Lower leg skin (tissue), 4 donors: ENCODE measurements at regions not wholly inside any gene's neighbourhood (a gene's known extent, or its start where the extent isn't known, plus 50 kb on each side); places are given as distances from the start of the nearest gene placed in this dataset.

Experiments
- DNase-seq, 2 donors: peaks; one replicate each; pipeline ENCODE4 v3.0.0-alpha.2; 2019; ENCODE audit warnings: low spot score in 2 of 2
- H3K4me3 ChIP-seq: fragments of 200-600 bp; sonication (generic); 2 replicates; pipeline ENCODE4 v1.5.1; 2017; ENCODE audit warnings: mild to moderate bottlenecking, low read depth; ENCODE audit not compliant: poor library complexity, severe bottlenecking
- POLR2A ChIP-seq, 2 donors: fragments of 450-650 bp; IDR thresholded peaks; one replicate each; pipeline ENCODE4 v1.6.1; 2016 to 2017; ENCODE audit warnings: antibody characterized with exemption in 2 of 2, mild to moderate bottlenecking in 1 of 2, moderate library complexity in 1 of 2
- WGBS, 2 donors: methylation state at CpG; one replicate each; pipeline ENCODE4 v1.1.5; 2018; 5-methylcytosine and 5-hydroxymethylcytosine counted together
- intact Hi-C: fragments of 100-400 bp; cut with DNase I; formaldehyde crosslinking; loops from one replicate; pipeline ENCODE4 v1.15.0; 2023; ENCODE audit warnings: low total_unique reads
- TF ChIP-seq, protein P1 (sequence below), 3 donors: fragments of 450-650 bp; IDR thresholded peaks; one replicate each; pipeline ENCODE4 v1.5.1; 2016; ENCODE audit warnings: antibody characterized with exemption in 3 of 3, mild to moderate bottlenecking in 3 of 3, moderate library complexity in 2 of 3

GRCh38 chr15:61489571-61489970, 260.5 kb upstream of the RORA start:
- no peak for DNase-seq
- H3K4me3 ChIP-seq, result no peak overlapping the region
- intact Hi-C loops, result no loop called here
- WGBS, 2 donors, result 50 to 67% methylated on average over 1 of the region's 1 CpG
- no peak for TF ChIP-seq POLR2A (IDR thresholded peaks at IDR 0.05)
- TF ChIP-seq, protein P1, sequence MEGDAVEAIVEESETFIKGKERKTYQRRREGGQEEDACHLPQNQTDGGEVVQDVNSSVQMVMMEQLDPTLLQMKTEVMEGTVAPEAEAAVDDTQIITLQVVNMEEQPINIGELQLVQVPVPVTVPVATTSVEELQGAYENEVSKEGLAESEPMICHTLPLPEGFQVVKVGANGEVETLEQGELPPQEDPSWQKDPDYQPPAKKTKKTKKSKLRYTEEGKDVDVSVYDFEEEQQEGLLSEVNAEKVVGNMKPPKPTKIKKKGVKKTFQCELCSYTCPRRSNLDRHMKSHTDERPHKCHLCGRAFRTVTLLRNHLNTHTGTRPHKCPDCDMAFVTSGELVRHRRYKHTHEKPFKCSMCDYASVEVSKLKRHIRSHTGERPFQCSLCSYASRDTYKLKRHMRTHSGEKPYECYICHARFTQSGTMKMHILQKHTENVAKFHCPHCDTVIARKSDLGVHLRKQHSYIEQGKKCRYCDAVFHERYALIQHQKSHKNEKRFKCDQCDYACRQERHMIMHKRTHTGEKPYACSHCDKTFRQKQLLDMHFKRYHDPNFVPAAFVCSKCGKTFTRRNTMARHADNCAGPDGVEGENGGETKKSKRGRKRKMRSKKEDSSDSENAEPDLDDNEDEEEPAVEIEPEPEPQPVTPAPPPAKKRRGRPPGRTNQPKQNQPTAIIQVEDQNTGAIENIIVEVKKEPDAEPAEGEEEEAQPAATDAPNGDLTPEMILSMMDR (IDR thresholded peaks at IDR 0.05), result no peak

DNA sequence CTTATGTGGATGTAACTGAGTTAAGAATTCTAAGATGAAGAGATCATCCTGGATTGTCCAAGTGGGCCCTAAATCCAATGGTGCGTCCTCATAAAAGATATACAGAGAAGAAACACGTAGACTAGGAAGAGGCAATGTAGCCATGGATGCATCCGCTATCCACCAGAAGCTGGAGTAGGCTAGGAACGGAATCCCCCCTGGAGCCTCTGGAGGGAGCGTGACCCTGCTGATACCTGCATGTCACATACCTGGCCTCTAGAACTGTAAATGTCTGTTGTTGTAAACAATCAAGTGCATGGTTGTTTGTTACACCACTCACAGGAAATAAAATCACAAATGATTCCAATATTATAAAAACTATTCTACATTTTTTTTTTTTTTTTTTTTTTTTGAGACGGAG, 254.5 kb upstream of the RORA start:
- TF ChIP-seq, protein P1 (IDR thresholded peaks at IDR 0.05), result no peak
- no peak for TF ChIP-seq POLR2A (IDR thresholded peaks at IDR 0.05)
- DNase-seq, result no peak
- 96 to 98% methylated on average over 6 of the region's 6 CpGs for WGBS, 2 donors
- intact Hi-C loops, result no loop called here
- no peak overlapping the region for H3K4me3 ChIP-seq

DNA sequence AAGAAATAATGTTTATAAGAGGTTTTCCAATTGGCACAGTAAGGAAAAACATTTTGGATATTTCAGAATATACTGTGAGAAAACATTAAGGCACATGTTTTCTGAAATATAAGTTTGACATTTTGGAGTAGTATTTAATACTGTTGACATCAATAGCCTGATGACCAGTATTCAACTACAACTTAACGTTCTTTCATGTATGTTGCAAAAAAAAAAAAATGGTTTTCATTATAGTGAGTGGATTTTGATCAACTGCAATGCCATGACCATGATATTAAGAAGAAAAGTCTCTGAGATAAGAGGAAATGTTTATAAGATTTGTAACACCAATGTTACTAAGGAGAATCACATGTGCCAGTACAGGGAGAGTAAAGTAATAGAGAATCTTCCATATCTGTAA, 252.8 kb upstream of the RORA start:
- WGBS, 2 donors, result 74 to 75% methylated on average over 1 of the region's 1 CpG
- intact Hi-C loops, result no loop called here
- H3K4me3 ChIP-seq, result no peak overlapping the region
- TF ChIP-seq POLR2A (IDR thresholded peaks at IDR 0.05), result no peak
- TF ChIP-seq, protein P1 (IDR thresholded peaks at IDR 0.05), result no peak
- no peak for DNase-seq

DNA sequence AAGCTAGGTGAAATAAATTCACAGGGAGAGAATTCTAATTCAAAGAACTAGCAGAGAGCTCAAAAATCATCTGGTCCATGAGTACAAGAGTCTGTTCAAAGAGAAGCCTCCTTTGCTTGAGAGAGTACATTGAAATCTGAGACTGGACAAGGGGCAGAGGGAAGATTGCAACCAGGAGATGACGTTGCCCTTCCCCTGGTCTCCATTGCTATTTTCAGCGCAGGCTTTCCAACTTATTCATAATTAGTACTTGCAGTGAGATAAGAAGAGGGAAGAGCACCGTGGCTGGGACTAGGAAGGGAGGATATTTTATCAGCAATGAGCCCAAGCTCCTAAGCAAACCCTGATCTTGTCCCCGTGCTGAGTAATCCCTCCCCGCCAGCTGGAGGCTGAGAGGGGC, 251.8 kb upstream of the RORA start:
- H3K4me3 ChIP-seq, result no peak overlapping the region
- TF ChIP-seq POLR2A (IDR thresholded peaks at IDR 0.05), result no peak
- TF ChIP-seq, protein P1 (IDR thresholded peaks at IDR 0.05), result no peak
- intact Hi-C loops, result no loop called here
- DNase-seq, result no peak
- WGBS, 2 donors, result 67 to 72% methylated on average over 5 of the region's 5 CpGs

DNA sequence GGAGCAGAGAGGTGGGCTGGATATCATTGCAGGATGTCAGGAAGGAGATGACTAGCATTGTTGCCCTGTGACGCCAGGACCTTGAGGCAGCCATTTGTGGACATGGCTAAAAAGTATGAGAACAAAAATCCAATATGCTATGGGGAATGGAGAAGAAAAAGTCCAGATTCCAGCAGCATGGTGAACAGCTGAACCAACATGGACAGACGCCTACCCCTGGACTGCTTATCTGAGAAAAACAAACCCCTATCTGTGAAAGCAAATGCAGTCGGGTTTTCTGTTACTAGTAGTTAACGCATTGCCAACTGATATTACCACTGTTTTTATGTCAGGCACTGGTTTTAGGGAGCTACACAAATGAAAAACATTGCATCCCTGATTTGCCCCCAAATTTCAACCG, 251.2 kb upstream of the RORA start:
- TF ChIP-seq, protein P1 (IDR thresholded peaks at IDR 0.05), result no peak
- TF ChIP-seq POLR2A (IDR thresholded peaks at IDR 0.05), result no peak
- H3K4me3 ChIP-seq, result no peak overlapping the region
- no peak for DNase-seq
- WGBS, 2 donors, result 88 to 90% methylated on average over 5 of the region's 5 CpGs
- intact Hi-C loops, result no loop called here

DNA sequence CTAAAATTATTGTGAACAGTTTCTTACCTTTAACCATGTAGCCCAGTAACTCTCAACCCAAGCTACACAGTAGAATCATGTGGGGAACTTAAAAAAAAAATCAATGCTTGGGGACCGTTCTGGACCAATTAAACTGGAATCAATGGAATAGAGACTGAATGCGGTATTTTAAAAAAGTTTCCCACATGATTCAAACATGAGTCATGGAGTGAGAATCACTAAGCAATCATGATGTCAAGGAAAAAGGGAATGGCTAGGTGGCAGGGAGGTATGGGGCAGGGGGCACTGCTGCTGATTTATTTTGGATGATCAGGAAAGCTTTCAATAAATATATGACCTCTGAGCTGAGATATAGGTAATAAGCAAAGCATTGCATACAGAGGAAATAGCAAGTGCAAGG, 250.5 kb upstream of the RORA start:
- 58 to 63% methylated on average over 2 of the region's 2 CpGs for WGBS, 2 donors
- no peak overlapping the region for H3K4me3 ChIP-seq
- no peak for DNase-seq
- TF ChIP-seq, protein P1 (IDR thresholded peaks at IDR 0.05), result no peak
- no peak for TF ChIP-seq POLR2A (IDR thresholded peaks at IDR 0.05)
- intact Hi-C loops, result no loop called here
